SK-N-SH treated with all-trans-retinoic acid at 6 μM for 48 hours (cell line): ENCODE measurements at regions not wholly inside any gene's neighbourhood (a gene's known extent, or its start where the extent isn't known, plus 50 kb on each side); places are given as distances from the start of the nearest gene placed in this dataset.

Experiments
- ATAC-seq: fragments of 200-7000 bp; cut with Tn5 transposase; 3 replicates; pipeline ENCODE4 v1.9.1; 2020; ENCODE audit warnings: mild to moderate bottlenecking, moderate library complexity
- ARNTL ChIP-seq: fragments of 450-650 bp; formaldehyde crosslinking; IDR thresholded peaks from 2 replicates; pipeline ENCODE4 v1.5.0; 2020; ENCODE audit warnings: low read depth, mild to moderate bottlenecking, moderate library complexity, borderline replicate concordance
- BACH2 ChIP-seq: fragments of 250-450 bp; sonication (Bioruptor Pico); IDR thresholded peaks from 2 replicates; pipeline ENCODE4 v1.9.0; 2021; ENCODE audit warnings: mild to moderate bottlenecking, borderline replicate concordance
- CSDC2 ChIP-seq: fragments of 250-450 bp; sonication (Bioruptor Pico); IDR thresholded peaks from 2 replicates; pipeline ENCODE4 v1.5.0; 2020; ENCODE audit warnings: mild to moderate bottlenecking, moderate library complexity
- ESRRG ChIP-seq: fragments of 250-450 bp; sonication (Bioruptor Pico); IDR thresholded peaks from 2 replicates; pipeline ENCODE4 v1.6.1; 2021; ENCODE audit warnings: mild to moderate bottlenecking
- GLIS3 ChIP-seq: fragments of 250-450 bp; sonication (Bioruptor Pico); IDR thresholded peaks from 2 replicates; pipeline ENCODE4 v1.5.0; 2020; ENCODE audit warnings: mild to moderate bottlenecking, moderate library complexity
- ISL1 ChIP-seq: fragments of 250-450 bp; sonication (Bioruptor Pico); IDR thresholded peaks from 2 replicates; pipeline ENCODE4 v2.1.2; 2022; ENCODE audit warnings: mild to moderate bottlenecking, moderate library complexity
- OSR1 ChIP-seq: fragments of 250-450 bp; sonication (Bioruptor Pico); IDR thresholded peaks from 2 replicates; pipeline ENCODE4 v1.8.0; 2022; ENCODE audit warnings: moderate library complexity, mild to moderate bottlenecking, inconsistent platforms
- PPARA ChIP-seq: fragments of 250-450 bp; sonication (Bioruptor Pico); IDR thresholded peaks from 2 replicates; pipeline ENCODE4 v1.5.0; 2020; ENCODE audit warnings: mild to moderate bottlenecking, borderline replicate concordance
- RARB ChIP-seq: fragments of 250-450 bp; sonication (Bioruptor Pico); IDR thresholded peaks from 2 replicates; pipeline ENCODE4 v1.8.0; 2021; ENCODE audit warnings: mild to moderate bottlenecking, moderate library complexity
- SNAI2 ChIP-seq: fragments of 250-450 bp; sonication (Bioruptor Pico); IDR thresholded peaks from 2 replicates; pipeline ENCODE4 v1.5.0; 2020; ENCODE audit warnings: mild to moderate bottlenecking, moderate library complexity
- TCF4 ChIP-seq: fragments of 250-450 bp; sonication (Bioruptor Pico); IDR thresholded peaks from 2 replicates; pipeline ENCODE4 v1.8.0; 2021; ENCODE audit warnings: mild to moderate bottlenecking, moderate library complexity, borderline replicate concordance
- TOX ChIP-seq: fragments of 250-450 bp; sonication (Bioruptor Pico); IDR thresholded peaks from 2 replicates; pipeline ENCODE4 v1.8.0; 2021; ENCODE audit warnings: mild to moderate bottlenecking, moderate library complexity, borderline replicate concordance
- ZC3H10 ChIP-seq: fragments of 250-450 bp; sonication (Bioruptor Pico); IDR thresholded peaks from 2 replicates; pipeline ENCODE4 v1.5.1; 2021; ENCODE audit warnings: mild to moderate bottlenecking, moderate library complexity
- ZFP3 ChIP-seq: fragments of 250-450 bp; sonication (Bioruptor Pico); IDR thresholded peaks from 2 replicates; pipeline ENCODE4 v1.5.0; 2020; ENCODE audit warnings: mild to moderate bottlenecking, moderate library complexity
- ZFP30 ChIP-seq: fragments of 450-650 bp; formaldehyde crosslinking; IDR thresholded peaks from 2 replicates; pipeline ENCODE4 v1.5.0; 2022; ENCODE audit warnings: mild to moderate bottlenecking, moderate library complexity
- ZNF565 ChIP-seq: fragments of 450-650 bp; formaldehyde crosslinking; conservative IDR thresholded peaks from 2 replicates; pipeline ENCODE4 v1.5.0; 2020; ENCODE audit warnings: low read depth, mild to moderate bottlenecking, moderate library complexity
- ZNF70 ChIP-seq: fragments of 450-650 bp; formaldehyde crosslinking; IDR thresholded peaks from 2 replicates; pipeline ENCODE4 v1.5.0; 2020; ENCODE audit warnings: mild to moderate bottlenecking, moderate library complexity
- ZNF8 ChIP-seq: fragments of 450-650 bp; formaldehyde crosslinking; IDR thresholded peaks from 2 replicates; pipeline ENCODE4 v1.5.0; 2020; ENCODE audit warnings: mild to moderate bottlenecking, moderate library complexity
- TF ChIP-seq, protein P1 (sequence below): fragments of 250-450 bp; sonication (Bioruptor Pico); IDR thresholded peaks from 2 replicates; pipeline ENCODE4 v1.5.1; 2021; ENCODE audit warnings: mild to moderate bottlenecking, moderate library complexity
- TF ChIP-seq, protein P2 (sequence below): fragments of 250-450 bp; sonication (Bioruptor Pico); IDR thresholded peaks from 2 replicates; pipeline ENCODE4 v1.8.0; 2020; ENCODE audit warnings: mild to moderate bottlenecking, moderate library complexity, borderline replicate concordance
- TF ChIP-seq, protein P3 (sequence below): fragments of 250-450 bp; sonication (Bioruptor Pico); IDR thresholded peaks from 2 replicates; pipeline ENCODE4 v1.8.0; 2021; ENCODE audit warnings: low read depth, mild to moderate bottlenecking, moderate library complexity, borderline replicate concordance
- TF ChIP-seq, protein P4 (sequence below): fragments of 250-450 bp; sonication (Bioruptor Pico); IDR thresholded peaks from 2 replicates; pipeline ENCODE4 v1.5.1; 2020; ENCODE audit warnings: low read depth, mild to moderate bottlenecking, moderate library complexity
- TF ChIP-seq, protein P5 (sequence below): fragments of 250-450 bp; sonication (Bioruptor Pico); IDR thresholded peaks from 2 replicates; pipeline ENCODE4 v1.5.0; 2020; ENCODE audit warnings: mild to moderate bottlenecking, moderate library complexity

DNA sequence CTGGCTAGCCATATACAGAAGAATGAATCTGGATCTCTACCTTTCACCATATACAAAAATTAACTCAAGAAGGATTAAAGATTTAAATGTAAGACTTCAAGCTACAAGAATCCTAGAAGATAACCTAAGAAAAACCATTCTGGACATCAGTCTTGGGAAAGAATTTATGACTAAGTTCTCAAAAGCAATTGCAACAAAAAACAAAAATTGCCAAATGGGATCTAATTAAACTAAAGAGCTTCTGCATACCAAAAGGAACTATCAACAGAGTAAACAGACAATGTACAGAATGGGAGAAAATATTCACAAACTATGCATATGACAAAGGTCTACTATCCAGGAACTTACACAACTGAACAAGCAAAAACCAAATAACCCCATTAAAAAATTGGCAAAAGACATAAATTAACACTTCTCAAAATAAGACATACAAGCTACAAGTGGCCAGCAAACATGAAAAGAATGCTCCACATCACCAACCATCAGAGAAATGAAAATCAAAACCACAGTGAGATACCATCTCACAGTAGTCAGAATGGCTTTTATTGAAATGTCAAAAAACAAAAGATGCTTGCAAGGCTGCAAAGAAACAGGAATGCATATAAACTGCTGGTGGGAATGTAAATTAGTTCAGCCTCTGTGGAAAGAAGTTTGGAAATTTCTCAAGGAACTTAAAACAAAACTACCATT lies 66.8 kb upstream of the RSPO3 start:
- no peak for ATAC-seq
- no peak for TF ChIP-seq ZNF8 (CRISPR knock-in tag)
- TF ChIP-seq, protein P1, sequence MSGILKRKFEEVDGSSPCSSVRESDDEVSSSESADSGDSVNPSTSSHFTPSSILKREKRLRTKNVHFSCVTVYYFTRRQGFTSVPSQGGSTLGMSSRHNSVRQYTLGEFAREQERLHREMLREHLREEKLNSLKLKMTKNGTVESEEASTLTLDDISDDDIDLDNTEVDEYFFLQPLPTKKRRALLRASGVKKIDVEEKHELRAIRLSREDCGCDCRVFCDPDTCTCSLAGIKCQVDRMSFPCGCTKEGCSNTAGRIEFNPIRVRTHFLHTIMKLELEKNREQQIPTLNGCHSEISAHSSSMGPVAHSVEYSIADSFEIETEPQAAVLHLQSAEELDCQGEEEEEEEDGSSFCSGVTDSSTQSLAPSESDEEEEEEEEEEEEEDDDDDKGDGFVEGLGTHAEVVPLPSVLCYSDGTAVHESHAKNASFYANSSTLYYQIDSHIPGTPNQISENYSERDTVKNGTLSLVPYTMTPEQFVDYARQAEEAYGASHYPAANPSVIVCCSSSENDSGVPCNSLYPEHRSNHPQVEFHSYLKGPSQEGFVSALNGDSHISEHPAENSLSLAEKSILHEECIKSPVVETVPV (CRISPR knock-in tag): no peak
- TF ChIP-seq ISL1 (CRISPR knock-in tag): no peak
- no peak for TF ChIP-seq GLIS3
- no peak for TF ChIP-seq OSR1 (CRISPR knock-in tag)
- no peak for TF ChIP-seq ARNTL (CRISPR knock-in tag)
- TF ChIP-seq SNAI2: no peak
- TF ChIP-seq, protein P2, sequence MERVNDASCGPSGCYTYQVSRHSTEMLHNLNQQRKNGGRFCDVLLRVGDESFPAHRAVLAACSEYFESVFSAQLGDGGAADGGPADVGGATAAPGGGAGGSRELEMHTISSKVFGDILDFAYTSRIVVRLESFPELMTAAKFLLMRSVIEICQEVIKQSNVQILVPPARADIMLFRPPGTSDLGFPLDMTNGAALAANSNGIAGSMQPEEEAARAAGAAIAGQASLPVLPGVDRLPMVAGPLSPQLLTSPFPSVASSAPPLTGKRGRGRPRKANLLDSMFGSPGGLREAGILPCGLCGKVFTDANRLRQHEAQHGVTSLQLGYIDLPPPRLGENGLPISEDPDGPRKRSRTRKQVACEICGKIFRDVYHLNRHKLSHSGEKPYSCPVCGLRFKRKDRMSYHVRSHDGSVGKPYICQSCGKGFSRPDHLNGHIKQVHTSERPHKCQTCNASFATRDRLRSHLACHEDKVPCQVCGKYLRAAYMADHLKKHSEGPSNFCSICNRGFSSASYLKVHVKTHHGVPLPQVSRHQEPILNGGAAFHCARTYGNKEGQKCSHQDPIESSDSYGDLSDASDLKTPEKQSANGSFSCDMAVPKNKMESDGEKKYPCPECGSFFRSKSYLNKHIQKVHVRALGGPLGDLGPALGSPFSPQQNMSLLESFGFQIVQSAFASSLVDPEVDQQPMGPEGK (CRISPR knock-in tag): no peak
- TF ChIP-seq BACH2 (CRISPR knock-in tag): no peak
- TF ChIP-seq, protein P3, sequence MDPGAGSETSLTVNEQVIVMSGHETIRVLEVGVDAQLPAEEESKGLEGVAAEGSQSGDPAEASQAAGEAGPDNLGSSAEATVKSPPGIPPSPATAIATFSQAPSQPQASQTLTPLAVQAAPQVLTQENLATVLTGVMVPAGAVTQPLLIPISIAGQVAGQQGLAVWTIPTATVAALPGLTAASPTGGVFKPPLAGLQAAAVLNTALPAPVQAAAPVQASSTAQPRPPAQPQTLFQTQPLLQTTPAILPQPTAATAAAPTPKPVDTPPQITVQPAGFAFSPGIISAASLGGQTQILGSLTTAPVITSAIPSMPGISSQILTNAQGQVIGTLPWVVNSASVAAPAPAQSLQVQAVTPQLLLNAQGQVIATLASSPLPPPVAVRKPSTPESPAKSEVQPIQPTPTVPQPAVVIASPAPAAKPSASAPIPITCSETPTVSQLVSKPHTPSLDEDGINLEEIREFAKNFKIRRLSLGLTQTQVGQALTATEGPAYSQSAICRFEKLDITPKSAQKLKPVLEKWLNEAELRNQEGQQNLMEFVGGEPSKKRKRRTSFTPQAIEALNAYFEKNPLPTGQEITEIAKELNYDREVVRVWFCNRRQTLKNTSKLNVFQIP (CRISPR knock-in tag): no peak
- TF ChIP-seq, protein P4, sequence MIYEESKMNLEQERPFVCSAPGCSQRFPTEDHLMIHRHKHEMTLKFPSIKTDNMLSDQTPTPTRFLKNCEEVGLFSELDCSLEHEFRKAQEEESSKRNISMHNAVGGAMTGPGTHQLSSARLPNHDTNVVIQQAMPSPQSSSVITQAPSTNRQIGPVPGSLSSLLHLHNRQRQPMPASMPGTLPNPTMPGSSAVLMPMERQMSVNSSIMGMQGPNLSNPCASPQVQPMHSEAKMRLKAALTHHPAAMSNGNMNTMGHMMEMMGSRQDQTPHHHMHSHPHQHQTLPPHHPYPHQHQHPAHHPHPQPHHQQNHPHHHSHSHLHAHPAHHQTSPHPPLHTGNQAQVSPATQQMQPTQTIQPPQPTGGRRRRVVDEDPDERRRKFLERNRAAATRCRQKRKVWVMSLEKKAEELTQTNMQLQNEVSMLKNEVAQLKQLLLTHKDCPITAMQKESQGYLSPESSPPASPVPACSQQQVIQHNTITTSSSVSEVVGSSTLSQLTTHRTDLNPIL (CRISPR knock-in tag): no peak
- no peak for TF ChIP-seq PPARA
- TF ChIP-seq ZFP3 (CRISPR knock-in tag): no peak
- TF ChIP-seq TOX (CRISPR knock-in tag): no peak
- TF ChIP-seq RARB (CRISPR knock-in tag): no peak
- no peak for TF ChIP-seq ZC3H10

DNA sequence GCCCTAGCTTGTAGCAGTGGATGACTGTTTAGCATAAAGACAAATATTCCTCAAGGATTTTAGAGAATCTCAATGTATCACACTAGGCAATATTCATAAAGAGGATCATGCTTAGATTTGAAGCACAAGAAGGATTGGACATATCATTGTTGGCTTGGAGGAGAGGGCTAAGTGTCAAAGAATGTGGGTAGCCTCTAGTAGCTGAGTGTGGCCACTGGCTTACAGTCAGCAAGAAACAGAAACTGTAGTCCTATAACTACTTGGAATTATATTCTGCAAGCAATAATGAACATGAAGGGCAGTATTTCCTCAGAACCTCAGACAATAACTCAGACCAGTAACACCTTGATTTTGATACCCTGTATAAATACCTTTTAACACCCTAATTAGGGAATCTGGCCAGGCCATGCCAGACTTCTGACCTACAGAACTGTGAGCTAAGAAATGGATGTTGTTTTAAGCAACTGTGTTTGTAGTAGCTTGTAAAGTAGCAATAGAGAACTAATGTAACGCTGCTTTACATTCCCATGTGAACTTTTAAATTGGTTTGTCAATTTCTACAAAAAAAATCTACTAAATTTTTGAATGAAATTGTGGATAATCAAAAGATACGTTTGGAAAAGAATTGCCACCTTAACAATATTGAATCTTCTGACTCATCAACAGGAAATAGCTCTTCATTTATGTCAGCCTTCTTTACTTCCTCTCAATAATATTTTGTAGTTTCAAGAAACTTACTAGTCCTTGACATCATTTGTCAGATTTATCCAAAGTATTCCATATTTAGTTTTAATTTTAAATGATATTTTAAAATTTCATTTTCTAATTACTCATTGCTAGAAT lies 65.2 kb upstream of the RSPO3 start:
- peak; percentile 45; the same call in 2 of the 3 replicates for ATAC-seq
- TF ChIP-seq TCF4 (no peak), ARNTL (CRISPR knock-in tag) (no peak), ZFP30 (no peak), ZC3H10 (no peak), BACH2 (CRISPR knock-in tag) (no peak), ZNF565 (CRISPR knock-in tag) (no peak), ZNF8 (CRISPR knock-in tag) (no peak), ESRRG (CRISPR knock-in tag) (no peak), CSDC2 (no peak), OSR1 (CRISPR knock-in tag) (no peak), ISL1 (CRISPR knock-in tag) (no peak), ZNF70 (CRISPR knock-in tag) (no peak), RARB (CRISPR knock-in tag) (no peak), TOX (CRISPR knock-in tag) (no peak)
- TF ChIP-seq, protein P1 (CRISPR knock-in tag): no peak
- TF ChIP-seq, protein P4 (CRISPR knock-in tag): no peak
- TF ChIP-seq, protein P2 (CRISPR knock-in tag): no peak
- TF ChIP-seq, protein P5, sequence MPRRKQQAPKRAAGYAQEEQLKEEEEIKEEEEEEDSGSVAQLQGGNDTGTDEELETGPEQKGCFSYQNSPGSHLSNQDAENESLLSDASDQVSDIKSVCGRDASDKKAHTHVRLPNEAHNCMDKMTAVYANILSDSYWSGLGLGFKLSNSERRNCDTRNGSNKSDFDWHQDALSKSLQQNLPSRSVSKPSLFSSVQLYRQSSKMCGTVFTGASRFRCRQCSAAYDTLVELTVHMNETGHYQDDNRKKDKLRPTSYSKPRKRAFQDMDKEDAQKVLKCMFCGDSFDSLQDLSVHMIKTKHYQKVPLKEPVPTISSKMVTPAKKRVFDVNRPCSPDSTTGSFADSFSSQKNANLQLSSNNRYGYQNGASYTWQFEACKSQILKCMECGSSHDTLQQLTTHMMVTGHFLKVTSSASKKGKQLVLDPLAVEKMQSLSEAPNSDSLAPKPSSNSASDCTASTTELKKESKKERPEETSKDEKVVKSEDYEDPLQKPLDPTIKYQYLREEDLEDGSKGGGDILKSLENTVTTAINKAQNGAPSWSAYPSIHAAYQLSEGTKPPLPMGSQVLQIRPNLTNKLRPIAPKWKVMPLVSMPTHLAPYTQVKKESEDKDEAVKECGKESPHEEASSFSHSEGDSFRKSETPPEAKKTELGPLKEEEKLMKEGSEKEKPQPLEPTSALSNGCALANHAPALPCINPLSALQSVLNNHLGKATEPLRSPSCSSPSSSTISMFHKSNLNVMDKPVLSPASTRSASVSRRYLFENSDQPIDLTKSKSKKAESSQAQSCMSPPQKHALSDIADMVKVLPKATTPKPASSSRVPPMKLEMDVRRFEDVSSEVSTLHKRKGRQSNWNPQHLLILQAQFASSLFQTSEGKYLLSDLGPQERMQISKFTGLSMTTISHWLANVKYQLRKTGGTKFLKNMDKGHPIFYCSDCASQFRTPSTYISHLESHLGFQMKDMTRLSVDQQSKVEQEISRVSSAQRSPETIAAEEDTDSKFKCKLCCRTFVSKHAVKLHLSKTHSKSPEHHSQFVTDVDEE (CRISPR knock-in tag): no peak
